Sigmoid colon (tissue), 6 donors: ENCODE measurements at regions not wholly inside any gene's neighbourhood (a gene's known extent, or its start where the extent isn't known, plus 50 kb on each side); places are given as distances from the start of the nearest gene placed in this dataset.

ENCODE experiments used
- DNase-seq: peaks from one replicate; pipeline ENCODE4 v3.0.0-alpha.2; 2019
- H3K27ac ChIP-seq, 4 donors: fragments of 200-600 bp; sonication (generic); one replicate each; pipeline ENCODE4 v1.5.1; 2016 to 2019; ENCODE audit warnings: mild to moderate bottlenecking in 1 of 4
- H3K27me3 ChIP-seq, 3 donors: fragments of 200-600 bp; sonication (generic); one replicate each; pipeline ENCODE4 v1.5.1; 2019; ENCODE audit warnings: mild to moderate bottlenecking in 1 of 3
- H3K36me3 ChIP-seq, 4 donors: fragments of 200-600 bp; sonication (generic); one replicate each; pipeline ENCODE4 v1.5.1; 2016 to 2019
- H3K4me1 ChIP-seq, 4 donors: fragments of 200-600 bp; sonication (generic); one replicate each; pipeline ENCODE4 v1.5.1; 2017 to 2019
- H3K4me3 ChIP-seq, 4 donors: fragments of 200-600 bp; sonication (generic); one replicate each; pipeline ENCODE4 v1.5.1; 2017 to 2019; ENCODE audit warnings: mild to moderate bottlenecking in 2 of 4, moderate library complexity in 1 of 4
- H3K9me3 ChIP-seq, 4 donors: fragments of 200-600 bp in 3 of 4; sonication (generic) in 3 of 4; one replicate each; pipeline versions ENCODE4 v1.5.1 to v1.6.1; 2013 to 2019
- CTCF ChIP-seq, 4 experiments: fragments of 450-650 bp in 3 of 4; fragments of 200-600 bp in 1 of 4; IDR thresholded peaks; one replicate each; pipeline ENCODE4 v1.5.1; 2016 to 2019; ENCODE audit warnings: antibody characterized with exemption in 4 of 4, mild to moderate bottlenecking in 3 of 4, moderate library complexity in 2 of 4
- EP300 ChIP-seq, 4 donors: sonication (generic); formaldehyde crosslinking; IDR thresholded peaks; one replicate each; pipeline ENCODE4 v1.6.1; 2017; ENCODE audit warnings: antibody characterized with exemption in 4 of 4
- POLR2A ChIP-seq, 2 donors: fragments of 450-650 bp; IDR thresholded peaks; one replicate each; pipeline ENCODE4 v1.6.1; 2016; ENCODE audit warnings: antibody characterized with exemption in 2 of 2, mild to moderate bottlenecking in 2 of 2, moderate library complexity in 2 of 2
- POLR2AphosphoS5 ChIP-seq, 4 donors: sonication (generic); formaldehyde crosslinking; IDR thresholded peaks; one replicate each; pipeline ENCODE4 v1.6.1; 2017; ENCODE audit warnings: antibody characterized with exemption in 4 of 4
- WGBS, 2 donors: extraction: QIAGEN DNeasy Blood & Tissue Kit; methylation state at CpG; one replicate each; pipeline ENCODE4 v1.1.7; 2013; 5-methylcytosine and 5-hydroxymethylcytosine counted together
- intact Hi-C: fragments of 100-400 bp; cut with DNase I; formaldehyde crosslinking; loops from one replicate; pipeline ENCODE4 v1.15.1; 2023
- donor health status: healthy with polysubstance abuse.
- donor health status: healthy.

GRCh38 chr1:88140325-88140724 lies 543.7 kb upstream of the PKN2 start:
- WGBS, 2 donors = 86 to 96% methylated on average over 1 of the region's 1 CpG
- Histone ChIP-seq H3K27ac (no peak overlapping the region), H3K36me3 (no peaks in the 10 kb centered on the region), H3K9me3 (no peaks in the 10 kb centered on the region), H3K4me3 (no peak overlapping the region), H3K4me1 (no peaks in the 10 kb centered on the region), H3K27me3 (no peaks in the 10 kb centered on the region)
- intact Hi-C loops = no loop called here
- no peak for TF ChIP-seq EP300 (IDR thresholded peaks at IDR 0.05)
- no peak for TF ChIP-seq CTCF (IDR thresholded peaks at IDR 0.05)
- TF ChIP-seq POLR2AphosphoS5 (IDR thresholded peaks at IDR 0.05) = no peak
- TF ChIP-seq POLR2A (IDR thresholded peaks at IDR 0.05) = no peak
- DNase-seq = no peak

GRCh38 chr1:88141499-88142074 lies 542.5 kb upstream of the PKN2 start:
- H3K4me3 ChIP-seq = no peak overlapping the region
- TF ChIP-seq CTCF (IDR thresholded peaks at IDR 0.05) (no peak), EP300 (IDR thresholded peaks at IDR 0.05) (no peak)
- no peaks in the 10 kb centered on the region for H3K27me3 ChIP-seq
- WGBS, 2 donors = 50 to 70% methylated on average over 6 of the region's 6 CpGs
- no peak for DNase-seq
- H3K9me3 ChIP-seq = no peaks in the 10 kb centered on the region
- H3K27ac ChIP-seq = no peak overlapping the region
- intact Hi-C loops = no loop called here
- H3K4me1 ChIP-seq = no peaks in the 10 kb centered on the region
- no peaks in the 10 kb centered on the region for H3K36me3 ChIP-seq

- intact Hi-C loops = no loop called here
- Histone ChIP-seq H3K4me3 (no peak overlapping the region), H3K36me3 (no peaks in the 10 kb centered on the region), H3K9me3 (no peaks in the 10 kb centered on the region), H3K27me3 (no peaks in the 10 kb centered on the region), H3K27ac (no peak overlapping the region), H3K4me1 (no peaks in the 10 kb centered on the region)
- no peak for TF ChIP-seq POLR2A (IDR thresholded peaks at IDR 0.05)
- no peak for TF ChIP-seq EP300 (IDR thresholded peaks at IDR 0.05)
- TF ChIP-seq POLR2AphosphoS5 (IDR thresholded peaks at IDR 0.05) = no peak
- no peak for TF ChIP-seq CTCF (IDR thresholded peaks at IDR 0.05)
- 60 to 82% methylated on average over 3 of the region's 3 CpGs for WGBS, 2 donors
- DNase-seq = no peak
These were observed 538.3 kb upstream of the PKN2 start for GRCh38 chr1:88145752-88146151.

- no peak overlapping the region for H3K27ac ChIP-seq
- TF ChIP-seq POLR2AphosphoS5 (IDR thresholded peaks at IDR 0.05) (no peak), POLR2A (IDR thresholded peaks at IDR 0.05) (no peak), CTCF (IDR thresholded peaks at IDR 0.05) (no peak), EP300 (IDR thresholded peaks at IDR 0.05) (no peak)
- intact Hi-C loops = no loop called here
- H3K36me3 ChIP-seq = no peaks in the 10 kb centered on the region
- no peak for DNase-seq
- no peaks in the 10 kb centered on the region for H3K9me3 ChIP-seq
- H3K4me1 ChIP-seq = no peaks in the 10 kb centered on the region
- no peak overlapping the region for H3K4me3 ChIP-seq
- no peaks in the 10 kb centered on the region for H3K27me3 ChIP-seq
- WGBS, 2 donors = 90 to 94% methylated on average over 1 of the region's 1 CpG
These were observed 534.4 kb upstream of the PKN2 start for GRCh38 chr1:88149686-88150085.

- Histone ChIP-seq H3K4me3 (no peak overlapping the region), H3K27me3 (no peaks in the 10 kb centered on the region), H3K4me1 (no peaks in the 10 kb centered on the region), H3K36me3 (no peaks in the 10 kb centered on the region), H3K9me3 (no peaks in the 10 kb centered on the region), H3K27ac (no peak overlapping the region)
- WGBS, 2 donors = 15 to 59% methylated on average over 4 of the region's 4 CpGs
- no peak for DNase-seq
- TF ChIP-seq CTCF (IDR thresholded peaks at IDR 0.05) = no peak
- no peak for TF ChIP-seq EP300 (IDR thresholded peaks at IDR 0.05)
- TF ChIP-seq POLR2A (IDR thresholded peaks at IDR 0.05) = no peak
- TF ChIP-seq POLR2AphosphoS5 (IDR thresholded peaks at IDR 0.05) = no peak
- intact Hi-C loops = no loop called here
These were observed 533.7 kb upstream of the PKN2 start for GRCh38 chr1:88150330-88150729.
